PC-3 (cell line): ENCODE measurements at regions not wholly inside any gene's neighbourhood (a gene's known extent, or its start where the extent isn't known, plus 50 kb on each side); places are given as distances from the start of the nearest gene placed in this dataset.
"Not testable (repeated sequence)": the region's sequence is repeated elsewhere in the genome, so short reads cannot be mapped to it uniquely, and the experiment has no call there.

ENCODE experiments used
- ATAC-seq: fragments of 200-7000 bp; cut with Tn5 transposase; 2 replicates; pipeline ENCODE4 v1.9.1; 2020; ENCODE audit warnings: mild to moderate bottlenecking, moderate library complexity
- BruUV-seq: library from RNA; stranded (reverse); fragments of 400-500 nt; replicated peaks from 2 replicates; lab custom pipeline; 2021; lab: Mats Ljungman, UMichigan
- CTCF ChIA-PET: fragments of 300-600 bp; sonication (Branson Sonifier 250); formaldehyde crosslinking; loops from one replicate; lab custom pipeline; 2022; ENCODE audit warnings: antibody characterized with exemption; lab: Charles Lee
- POLR2A ChIA-PET: fragments of 300-600 bp; sonication (Branson Sonifier 250); formaldehyde crosslinking; loops from one replicate; lab custom pipeline; 2022; ENCODE audit warnings: antibody characterized with exemption; ENCODE audit not compliant: unreplicated experiment; lab: Charles Lee
- DNase-seq: peaks from one replicate; pipeline ENCODE4 v3.0.0-alpha.2; 2015
- H2AFZ ChIP-seq: fragments of 300-600 bp; sonication (generic); 2 replicates; pipeline ENCODE4 v1.6.0; 2016; ENCODE audit warnings: antibody characterized with exemption, low read length
- H3F3A ChIP-seq: fragments of 300-600 bp; sonication (generic); one replicate; pipeline ENCODE4 v1.6.0; 2017; ENCODE audit warnings: antibody characterized with exemption, low read length, control low read depth, mild to moderate bottlenecking; ENCODE audit not compliant: unreplicated experiment
- H3K27ac ChIP-seq: fragments of 300-600 bp; sonication (generic); 2 replicates; pipeline ENCODE4 v1.5.1; 2016; ENCODE audit warnings: mild to moderate bottlenecking, low read length
- H3K27me3 ChIP-seq: fragments of 300-600 bp; sonication (generic); 2 replicates; pipeline ENCODE4 v1.6.1; 2016; ENCODE audit warnings: low read length, mixed read lengths
- H3K36me3 ChIP-seq: fragments of 300-600 bp; sonication (generic); 2 replicates; pipeline ENCODE4 v1.6.1; 2016; ENCODE audit warnings: low read depth, mixed run types, low read length, mixed read lengths
- H3K4me1 ChIP-seq: fragments of 300-600 bp; sonication (generic); 2 replicates; pipeline ENCODE4 v1.5.1; 2016; ENCODE audit warnings: low read length; ENCODE audit not compliant: insufficient read depth
- H3K4me2 ChIP-seq: fragments of 300-600 bp; sonication (generic); 2 replicates; pipeline ENCODE4 v1.6.0; 2016; ENCODE audit warnings: low read length
- H3K4me3 ChIP-seq: fragments of 300-600 bp; sonication (generic); 2 replicates; pipeline ENCODE4 v1.5.1; 2016; ENCODE audit warnings: mild to moderate bottlenecking, low read length, mixed read lengths
- H3K79me2 ChIP-seq: fragments of 300-600 bp; sonication (generic); 2 replicates; pipeline ENCODE4 v1.6.1; 2017; ENCODE audit warnings: low read length, mixed read lengths
- H3K9ac ChIP-seq: fragments of 300-600 bp; sonication (generic); 2 replicates; pipeline ENCODE4 v1.6.0; 2016; ENCODE audit warnings: mild to moderate bottlenecking, low read length
- H3K9me2 ChIP-seq: fragments of 300-600 bp; sonication (generic); replicated peaks from 2 replicates; pipeline ENCODE4 v1.6.1; 2016; ENCODE audit warnings: mixed run types, low read length, mixed read lengths
- H3K9me3 ChIP-seq: fragments of 300-600 bp; sonication (generic); 2 replicates; pipeline ENCODE4 v1.6.1; 2016; ENCODE audit warnings: low read length, mixed read lengths
- H4K20me1 ChIP-seq: fragments of 300-600 bp; sonication (generic); 2 replicates; pipeline ENCODE4 v1.6.1; 2016; ENCODE audit warnings: low read length, mixed read lengths
- EZH2 ChIP-seq: fragments of 300-600 bp; sonication (generic); IDR thresholded peaks from one replicate; pipeline ENCODE4 v1.6.1; 2017; ENCODE audit warnings: antibody characterized with exemption, mild to moderate bottlenecking, low read length; ENCODE audit not compliant: unreplicated experiment
- EZH2phosphoT487 ChIP-seq: fragments of 300-600 bp; sonication (generic); IDR thresholded peaks from 2 replicates; pipeline ENCODE4 v1.6.1; 2018; ENCODE audit warnings: mild to moderate bottlenecking, antibody characterized with exemption, low read length, borderline replicate concordance
- intact Hi-C: fragments of 100-400 bp; cut with micrococcal nuclease; formaldehyde crosslinking; loops from 2 replicates; pipeline ENCODE4 v1.9.0; 2023
- TF ChIP-seq, protein P1 (sequence below): fragments of 300-600 bp; sonication (generic); conservative IDR thresholded peaks from 2 replicates; pipeline ENCODE4 v1.5.1; 2017; ENCODE audit warnings: antibody characterized with exemption, low read depth, mild to moderate bottlenecking, low read length

DNA sequence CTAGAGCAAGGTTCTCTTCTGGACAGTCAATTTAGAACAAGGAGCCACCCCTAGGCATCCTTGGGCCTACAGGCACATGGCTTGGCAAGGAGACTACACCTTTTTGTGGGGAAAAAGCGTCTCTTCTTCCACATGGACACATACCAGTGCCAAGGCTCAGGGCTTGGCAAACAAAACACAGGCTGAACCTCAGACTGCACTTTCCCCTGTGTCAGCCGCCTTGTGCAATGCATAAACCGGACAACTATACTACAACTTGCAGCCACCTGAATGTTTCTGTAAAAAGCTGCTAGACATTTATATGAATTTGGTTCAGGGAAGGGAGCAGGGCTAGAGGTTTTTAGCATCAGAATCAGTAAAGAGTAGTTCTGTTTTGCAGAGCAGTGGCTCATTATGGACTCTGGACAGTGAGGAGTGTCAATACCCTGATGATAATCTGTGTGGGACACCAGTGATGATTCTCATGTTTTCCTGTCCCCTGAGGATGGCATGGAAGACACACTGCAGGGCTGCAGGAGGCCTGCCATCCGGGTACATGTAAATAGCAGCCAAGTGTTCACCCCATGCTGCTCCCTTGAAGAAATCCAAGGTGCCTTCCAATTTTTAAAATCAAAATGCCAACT is 118.9 kb downstream of the GATA3 start:
- H3K79me2 ChIP-seq = no peaks in the 10 kb centered on the region
- TF ChIP-seq EZH2 = no peak
- TF ChIP-seq EZH2phosphoT487 = no peak
- TF ChIP-seq, protein P1, sequence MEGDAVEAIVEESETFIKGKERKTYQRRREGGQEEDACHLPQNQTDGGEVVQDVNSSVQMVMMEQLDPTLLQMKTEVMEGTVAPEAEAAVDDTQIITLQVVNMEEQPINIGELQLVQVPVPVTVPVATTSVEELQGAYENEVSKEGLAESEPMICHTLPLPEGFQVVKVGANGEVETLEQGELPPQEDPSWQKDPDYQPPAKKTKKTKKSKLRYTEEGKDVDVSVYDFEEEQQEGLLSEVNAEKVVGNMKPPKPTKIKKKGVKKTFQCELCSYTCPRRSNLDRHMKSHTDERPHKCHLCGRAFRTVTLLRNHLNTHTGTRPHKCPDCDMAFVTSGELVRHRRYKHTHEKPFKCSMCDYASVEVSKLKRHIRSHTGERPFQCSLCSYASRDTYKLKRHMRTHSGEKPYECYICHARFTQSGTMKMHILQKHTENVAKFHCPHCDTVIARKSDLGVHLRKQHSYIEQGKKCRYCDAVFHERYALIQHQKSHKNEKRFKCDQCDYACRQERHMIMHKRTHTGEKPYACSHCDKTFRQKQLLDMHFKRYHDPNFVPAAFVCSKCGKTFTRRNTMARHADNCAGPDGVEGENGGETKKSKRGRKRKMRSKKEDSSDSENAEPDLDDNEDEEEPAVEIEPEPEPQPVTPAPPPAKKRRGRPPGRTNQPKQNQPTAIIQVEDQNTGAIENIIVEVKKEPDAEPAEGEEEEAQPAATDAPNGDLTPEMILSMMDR = no peak
- H3K4me1 ChIP-seq = no peaks in the 10 kb centered on the region; the same call in 1 of the 2 replicates
- H3K36me3 ChIP-seq = no peaks in the 10 kb centered on the region
- H2AFZ ChIP-seq = no peak overlapping the region
- ATAC-seq (no peak), DNase-seq (no peak)
- intact Hi-C loops = no loop called here
- no peak overlapping the region for H3K4me2 ChIP-seq
- H3F3A ChIP-seq = no peaks in the 10 kb centered on the region
- CTCF ChIA-PET = interaction anchor here (0.7 kb wide), 1 partner anchor 11 kb away, joined by 3 read pairs; no protein-coding TSS in a partner anchor
- H3K27ac ChIP-seq = no peak overlapping the region
- H3K9me3 ChIP-seq = no peaks in the 10 kb centered on the region
- H3K9me2 ChIP-seq = no peaks in the 10 kb centered on the region
- H3K4me3 ChIP-seq = no peak overlapping the region
- no peaks in the 10 kb centered on the region for H3K27me3 ChIP-seq
- no peaks in the 10 kb centered on the region for H4K20me1 ChIP-seq
- POLR2A ChIA-PET = no interaction called here
- no peak overlapping the region for H3K9ac ChIP-seq
- BruUV-seq = no TSS peak

DNA sequence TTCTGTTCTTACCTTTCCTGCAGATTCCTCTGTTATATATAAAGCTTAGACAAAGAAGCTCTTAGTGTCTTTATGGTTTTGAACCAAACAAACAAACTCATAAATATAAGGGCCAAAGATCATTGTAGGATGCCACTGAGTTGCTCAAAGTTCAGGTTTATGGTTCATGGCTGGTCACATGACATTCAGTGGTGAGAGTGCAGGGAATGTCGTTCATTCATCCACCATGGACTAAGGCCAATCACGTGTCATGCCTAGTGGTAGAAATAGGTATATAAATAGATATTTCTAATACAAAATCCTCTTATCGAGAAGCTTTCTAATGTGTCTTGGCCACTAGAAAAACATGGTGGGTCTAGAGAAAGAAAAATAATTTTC is 119.4 kb downstream of the GATA3 start:
- no peak for DNase-seq
- Histone ChIP-seq H4K20me1 (no peaks in the 10 kb centered on the region), H3K9me3 (no peaks in the 10 kb centered on the region), H3K4me1 (no peaks in the 10 kb centered on the region; the same call in 1 of the 2 replicates), H2AFZ (no peak overlapping the region), H3K27me3 (no peaks in the 10 kb centered on the region), H3K79me2 (no peaks in the 10 kb centered on the region), H3K4me2 (no peak overlapping the region), H3K27ac (no peak overlapping the region), H3K9me2 (no peaks in the 10 kb centered on the region), H3F3A (no peaks in the 10 kb centered on the region), H3K9ac (no peak overlapping the region), H3K36me3 (no peaks in the 10 kb centered on the region), H3K4me3 (no peak overlapping the region)
- intact Hi-C loops = no loop called here
- POLR2A ChIA-PET = no interaction called here
- CTCF ChIA-PET = interaction anchor here (0.7 kb wide), 1 partner anchor 10 kb away, joined by 3 read pairs; no protein-coding TSS in a partner anchor
- no peak for TF ChIP-seq EZH2
- no peak for TF ChIP-seq EZH2phosphoT487
- no peak for ATAC-seq
- BruUV-seq = no TSS peak

DNA sequence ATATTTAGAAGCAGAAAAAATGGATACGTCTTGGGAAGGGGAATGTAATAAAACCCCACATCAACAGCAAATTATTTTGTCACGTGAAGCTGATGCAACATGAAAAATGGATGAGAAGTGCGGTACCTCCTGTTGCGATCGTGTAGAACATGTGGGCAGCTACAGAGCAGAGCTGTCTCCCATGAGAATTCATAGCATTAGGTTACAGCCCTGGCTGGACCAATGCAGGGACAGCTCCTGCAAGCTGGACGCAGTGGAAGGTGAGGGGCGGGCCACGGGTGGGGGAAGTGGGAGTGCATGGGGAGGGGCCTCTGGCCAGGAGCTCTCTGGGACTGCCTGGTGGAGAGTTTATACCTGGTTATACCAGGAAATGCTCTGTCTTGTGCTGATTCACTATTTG is 120.3 kb downstream of the GATA3 start:
- H3K4me2 ChIP-seq = no peak overlapping the region
- no peaks in the 10 kb centered on the region for H3K36me3 ChIP-seq
- H3K4me3 ChIP-seq = no peak overlapping the region
- H3K9me2 ChIP-seq = no peaks in the 10 kb centered on the region
- ChIA-PET POLR2A (no interaction called here), CTCF (interaction anchor here (0.6 kb wide), 2 partner anchors 101 to 1438 kb away, joined by 5 to 7 read pairs; no protein-coding TSS in a partner anchor)
- TF ChIP-seq, protein P1 = no peak
- TF ChIP-seq EZH2phosphoT487 (no peak), EZH2 (no peak)
- no peaks in the 10 kb centered on the region for H3K27me3 ChIP-seq
- no peak overlapping the region for H3K27ac ChIP-seq
- no TSS peak for BruUV-seq
- DNase-seq = peak; percentile 19
- no peak overlapping the region for H3K9ac ChIP-seq
- H4K20me1 ChIP-seq = no peaks in the 10 kb centered on the region
- H3K4me1 ChIP-seq = no peaks in the 10 kb centered on the region; the same call in 1 of the 2 replicates
- H3K79me2 ChIP-seq = no peaks in the 10 kb centered on the region
- intact Hi-C loops = no loop called here
- no peaks in the 10 kb centered on the region for H3F3A ChIP-seq
- H2AFZ ChIP-seq = no peak overlapping the region
- peak; percentile 22; the same call in 1 of the 2 replicates for ATAC-seq
- H3K9me3 ChIP-seq = no peaks in the 10 kb centered on the region

DNA sequence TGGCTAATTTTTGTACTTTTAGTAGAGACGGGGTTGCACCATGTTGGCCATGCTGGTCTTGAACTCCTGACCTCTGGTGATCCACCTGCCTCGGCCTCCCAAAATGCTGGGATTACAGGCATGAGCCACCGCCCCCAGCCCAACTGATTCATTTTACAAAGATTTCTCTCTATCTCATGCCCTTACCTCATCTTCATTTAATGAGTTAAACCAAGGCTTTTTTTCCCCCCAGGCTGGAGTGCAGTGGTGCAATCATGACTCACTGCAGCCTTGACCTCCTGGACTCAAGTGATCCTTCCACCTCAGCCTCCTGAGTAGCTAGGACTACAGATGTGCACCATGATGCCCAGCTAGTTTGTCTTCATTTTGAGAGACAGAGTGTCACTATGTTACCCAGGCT is 123.0 kb downstream of the GATA3 start:
- H3K4me3 ChIP-seq, intact Hi-C loops, ATAC-seq, H3K9ac ChIP-seq, BruUV-seq, H3K4me2 ChIP-seq, H4K20me1 ChIP-seq, H2AFZ ChIP-seq, H3F3A ChIP-seq, H3K9me3 ChIP-seq, H3K79me2 ChIP-seq, DNase-seq, H3K27me3 ChIP-seq, POLR2A ChIA-PET, H3K4me1 ChIP-seq, H3K27ac ChIP-seq, H3K9me2 ChIP-seq, H3K36me3 ChIP-seq: not testable (repeated sequence)
- CTCF ChIA-PET = interaction anchor here (0.6 kb wide), 1 partner anchor 326 kb away, joined by 4 read pairs; no protein-coding TSS in a partner anchor

DNA sequence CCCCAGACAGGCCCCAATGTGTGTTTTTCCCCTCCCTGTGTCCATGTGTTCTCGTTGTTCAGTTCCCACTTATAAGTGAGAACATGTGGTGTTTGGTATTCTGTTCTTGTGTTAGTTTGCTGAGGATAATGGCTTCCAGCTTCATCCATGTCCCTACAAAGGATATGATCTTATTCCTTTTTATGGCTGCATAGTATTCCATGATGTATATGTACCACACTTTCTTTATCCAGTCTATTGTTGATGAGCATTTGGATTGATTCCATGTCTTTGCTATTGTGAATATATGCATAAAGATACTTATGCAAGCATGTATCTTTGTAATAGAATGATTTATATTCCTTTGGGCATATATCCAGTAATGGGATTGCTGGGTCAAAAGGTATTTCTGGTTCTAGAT is 125.3 kb downstream of the GATA3 start:
- H3K9ac ChIP-seq, H3K4me1 ChIP-seq, H3K4me3 ChIP-seq, H3K4me2 ChIP-seq, H4K20me1 ChIP-seq, H3K27ac ChIP-seq, H2AFZ ChIP-seq, H3K9me3 ChIP-seq, H3K27me3 ChIP-seq, DNase-seq, BruUV-seq, CTCF ChIA-PET, H3F3A ChIP-seq, intact Hi-C loops, ATAC-seq, H3K36me3 ChIP-seq, H3K79me2 ChIP-seq, POLR2A ChIA-PET, H3K9me2 ChIP-seq: not testable (repeated sequence)
